H1 (cell line): ENCODE measurements at regions not wholly inside any gene's neighbourhood (a gene's known extent, or its start where the extent isn't known, plus 50 kb on each side); places are given as distances from the start of the nearest gene placed in this dataset.

Experiments
- CTCF ChIA-PET: fragments of 300-600 bp; sonication (Branson Sonifier 250); formaldehyde crosslinking; loops from one replicate; lab custom pipeline; 2021; ENCODE audit not compliant: partially characterized antibody; lab: Charles Lee
- POLR2A ChIA-PET: fragments of 300-600 bp; sonication (Branson Sonifier 250); formaldehyde crosslinking; loops from one replicate; lab custom pipeline; 2021; ENCODE audit warnings: inconsistent platforms; ENCODE audit not compliant: partially characterized antibody; lab: Charles Lee
- DNase-seq, 2 experiments: peaks; one replicate each; pipeline versions ENCODE4 v3.0.0 to v3.0.0-alpha.2; 2010 to 2022; ENCODE audit warnings: low spot score in 2 of 2, low read depth in 1 of 2, mixed read lengths in 1 of 2
- FAIRE-seq: peaks from 2 replicates; lab custom pipeline; 2011; peaks lifted over from hg19 to GRCh38; lab: Jason Lieb, UNC
- H2AFZ ChIP-seq: 2 replicates; pipeline ENCODE4 v1.8.1; 2012; ENCODE audit warnings: low read length, inconsistent platforms
- H2AK5ac ChIP-seq: 2 replicates; pipeline ENCODE4 v1.6.1; 2013; ENCODE audit warnings: low read depth, low read length
- H2BK120ac ChIP-seq: replicated peaks from 2 replicates; pipeline ENCODE3; 2013; ENCODE audit warnings: low read depth, low read length, inconsistent platforms
- H2BK12ac ChIP-seq: 2 replicates; pipeline ENCODE4 v1.6.1; 2013; ENCODE audit warnings: low read depth, low read length
- H2BK15ac ChIP-seq: 2 replicates; pipeline ENCODE4 v1.6.1; 2013; ENCODE audit warnings: low read length
- H2BK20ac ChIP-seq: 2 replicates; pipeline ENCODE4 v1.6.1; 2013; ENCODE audit warnings: low read length
- H2BK5ac ChIP-seq: 2 replicates; pipeline ENCODE4 v1.6.1; 2013; ENCODE audit warnings: low read depth, low read length
- H3K14ac ChIP-seq: 2 replicates; pipeline ENCODE4 v1.6.1; 2013; ENCODE audit warnings: inconsistent platforms; ENCODE audit not compliant: insufficient read length
- H3K18ac ChIP-seq: 2 replicates; pipeline ENCODE4 v1.6.1; 2013; ENCODE audit warnings: low read length; ENCODE audit errors: extremely low read depth
- H3K23ac ChIP-seq: 2 replicates; pipeline ENCODE4 v1.6.1; 2013; ENCODE audit warnings: inconsistent platforms; ENCODE audit not compliant: insufficient read length
- H3K23me2 ChIP-seq: 2 replicates; pipeline ENCODE4 v1.6.1; 2013; ENCODE audit warnings: low read depth, low read length
- H3K27ac ChIP-seq: 2 replicates; pipeline ENCODE4 v1.6.1; 2011; ENCODE audit warnings: low read depth, low read length, inconsistent platforms
- H3K27me3 ChIP-seq, 4 experiments: replicated peaks in 1 of 4; 1 replicate in 1 of 4; 2 replicates in 3 of 4; pipeline versions ENCODE4 v1.6.1 to v1.8.1; 2011 to 2013; ENCODE audit warnings: low read length in 3 of 4, mild to moderate bottlenecking in 3 of 4, inconsistent platforms in 2 of 4, mixed read lengths in 2 of 4, moderate library complexity in 1 of 4; ENCODE audit not compliant: control insufficient read depth in 3 of 4, insufficient read depth in 3 of 4; ENCODE audit errors: extremely low read depth in 1 of 4
- H3K36me3 ChIP-seq, 4 experiments: 2 replicates each; pipeline versions ENCODE4 v1.6.1 to v1.8.1; 2011 to 2013; ENCODE audit warnings: mild to moderate bottlenecking in 4 of 4, low read length in 3 of 4, moderate library complexity in 2 of 4, control low read depth in 1 of 4, inconsistent platforms in 1 of 4; ENCODE audit not compliant: insufficient read depth in 4 of 4, control insufficient read depth in 2 of 4
- H3K4ac ChIP-seq: replicated peaks from 2 replicates; pipeline ENCODE3; 2013; ENCODE audit warnings: low read length, low read depth, mixed read lengths, inconsistent platforms; ENCODE audit not compliant: insufficient read length
- H3K4me1 ChIP-seq, 4 experiments: replicated peaks in 1 of 4; 1 replicate in 1 of 4; 2 replicates in 3 of 4; pipeline versions ENCODE4 v1.6.1 to v1.8.1; 2011 to 2013; ENCODE audit warnings: low read length in 3 of 4, inconsistent platforms in 2 of 4, mixed read lengths in 1 of 4; ENCODE audit not compliant: insufficient read depth in 4 of 4, control insufficient read depth in 3 of 4
- H3K4me2 ChIP-seq, 2 experiments: 2 replicates each; pipeline versions ENCODE4 v1.6.1 to v1.8.1; 2011 to 2013; ENCODE audit warnings: low read depth in 2 of 2, low read length in 2 of 2, control low read depth in 1 of 2, inconsistent platforms in 1 of 2, mild to moderate bottlenecking in 1 of 2; ENCODE audit not compliant: insufficient read depth in 1 of 2
- H3K4me3 ChIP-seq, 4 experiments: fragments of 200-600, 300-600 bp in 1 of 4; sonication (generic), shearing (Covaris generic), sonication (Bioruptor Twin) in 1 of 4; 2 replicates each; pipeline versions ENCODE4 v1.5.1 to v1.8.1; 2011 to 2016; ENCODE audit warnings: low read length in 4 of 4, low read depth in 3 of 4, control low read depth in 2 of 4, inconsistent platforms in 2 of 4, mild to moderate bottlenecking in 2 of 4, mixed read lengths in 1 of 4, moderate library complexity in 1 of 4; ENCODE audit not compliant: insufficient read depth in 2 of 4; ENCODE audit errors: extremely low read depth in 1 of 4
- H3K56ac ChIP-seq: replicated peaks from 2 replicates; pipeline ENCODE3; 2013; ENCODE audit warnings: low read depth, mild to moderate bottlenecking, mixed read lengths, low read length, inconsistent platforms; ENCODE audit not compliant: insufficient read length
- H3K79me1 ChIP-seq: 2 replicates; pipeline ENCODE4 v1.6.1; 2013; ENCODE audit warnings: low read depth, low read length, control low read depth
- H3K79me2 ChIP-seq, 2 experiments: 2 replicates each; pipeline versions ENCODE4 v1.6.1 to v1.8.1; 2012 to 2013; ENCODE audit warnings: low read length in 2 of 2, mild to moderate bottlenecking in 2 of 2, inconsistent platforms in 1 of 2; ENCODE audit not compliant: insufficient read depth in 2 of 2, control insufficient read depth in 1 of 2
- H3K9ac ChIP-seq, 4 experiments: replicated peaks in 1 of 4; 1 replicate in 1 of 4; 2 replicates in 3 of 4; pipeline versions ENCODE4 v1.6.1 to v1.8.1; 2011 to 2013; ENCODE audit warnings: low read depth in 3 of 4, low read length in 3 of 4, control low read depth in 2 of 4, mild to moderate bottlenecking in 2 of 4, moderate library complexity in 2 of 4, inconsistent platforms in 1 of 4; ENCODE audit errors: extremely low read depth in 1 of 4
- H3K9me3 ChIP-seq, 2 experiments: 2 replicates each; pipeline versions ENCODE4 v1.6.1 to v1.8.1; 2012 to 2013; ENCODE audit warnings: mild to moderate bottlenecking in 2 of 2, moderate library complexity in 2 of 2, control low read depth in 1 of 2, inconsistent platforms in 1 of 2, low read depth in 1 of 2, low read length in 1 of 2, mixed read lengths in 1 of 2; ENCODE audit not compliant: insufficient read depth in 2 of 2
- H4K20me1 ChIP-seq, 2 experiments: replicated peaks in 1 of 2; 2 replicates each; pipeline versions ENCODE3 to v1.8.1; 2011 to 2013; ENCODE audit warnings: inconsistent platforms in 2 of 2, low read length in 2 of 2, mild to moderate bottlenecking in 1 of 2; ENCODE audit not compliant: insufficient read depth in 2 of 2, control insufficient read depth in 1 of 2
- H4K5ac ChIP-seq: 2 replicates; pipeline ENCODE4 v1.6.1; 2013; ENCODE audit warnings: low read length, low read depth, mixed read lengths, inconsistent platforms; ENCODE audit not compliant: insufficient read length
- H4K8ac ChIP-seq: 2 replicates; pipeline ENCODE4 v1.8.0; 2013; ENCODE audit warnings: mild to moderate bottlenecking, moderate library complexity, low read length, inconsistent platforms; ENCODE audit not compliant: insufficient read depth; ENCODE audit errors: extremely low read depth
- H4K91ac ChIP-seq: replicated peaks from 2 replicates; pipeline ENCODE3; 2013; ENCODE audit warnings: low read length, mixed read lengths, inconsistent platforms; ENCODE audit not compliant: insufficient read length
- CBX5 ChIP-seq: fragments of 300-800, 300-1000 bp; sonication (generic); IDR thresholded peaks from 2 replicates; pipeline ENCODE4 v1.7.1; 2016; ENCODE audit warnings: antibody characterized with exemption, low read length, low read depth
- CBX8 ChIP-seq: fragments of 300-800, 300-1000 bp; sonication (generic); IDR thresholded peaks from 2 replicates; pipeline ENCODE4 v1.7.1; 2016; ENCODE audit warnings: low read depth, low read length, borderline replicate concordance
- CHD2 ChIP-seq: IDR thresholded peaks from 2 replicates; pipeline ENCODE4 v1.6.1; 2012; ENCODE audit warnings: low read length, improper control_type of control experiment
- EZH2 ChIP-seq: fragments of 200-600 bp; sonication (generic); IDR thresholded peaks from 2 replicates; pipeline ENCODE4 v1.7.1; 2012; ENCODE audit warnings: low read depth, mild to moderate bottlenecking, moderate library complexity, low read length, inconsistent platforms; ENCODE audit not compliant: severe bottlenecking
- MAFK ChIP-seq: IDR thresholded peaks from 2 replicates; pipeline ENCODE4 v1.6.1; 2012; ENCODE audit warnings: low read depth, mild to moderate bottlenecking, improper control_type of control experiment, low read length
- MAX ChIP-seq: IDR thresholded peaks from 2 replicates; pipeline ENCODE4 v1.6.1; 2012; ENCODE audit warnings: inconsistent platforms
- POLR2AphosphoS5 ChIP-seq: IDR thresholded peaks from 2 replicates; pipeline ENCODE4 v1.6.1; 2011; ENCODE audit warnings: low read depth, low read length
- SP2 ChIP-seq: IDR thresholded peaks from 2 replicates; pipeline ENCODE4 v1.6.1; 2012; ENCODE audit warnings: mild to moderate bottlenecking, low read length, inconsistent platforms
- TCF12 ChIP-seq: IDR thresholded peaks from 2 replicates; pipeline ENCODE4 v1.6.1; 2011; ENCODE audit warnings: low read depth, mild to moderate bottlenecking, low read length
- WGBS, 2 experiments: shearing (Covaris generic) in 1 of 2; methylation state at CpG; one replicate each; pipeline versions ENCODE4 v1.1.6 to v1.1.7; 2013 to 2015; ENCODE audit warnings: low lambda C conversion rate in 2 of 2, mixed read lengths in 2 of 2, inconsistent platforms in 1 of 2, low coverage in 1 of 2, missing lambda C conversion rate in 1 of 2; ENCODE audit not compliant: insufficient replicate concordance in 2 of 2, insufficient coverage in 1 of 2, insufficient read length in 1 of 2; ENCODE audit errors: extremely low coverage in 1 of 2, missing lambda C conversion rate in 1 of 2; 5-methylcytosine and 5-hydroxymethylcytosine counted together

- Histone ChIP-seq H3K4me3 (no peak overlapping the region), H3K4me1 (no peaks in the 10 kb centered on the region), H4K20me1 (no peaks in the 10 kb centered on the region), H3K36me3 (no peaks in the 10 kb centered on the region), H3K23ac (no peak overlapping the region), H3K56ac (no peak overlapping the region), H3K27ac (no peak overlapping the region), H3K4me2 (no peak overlapping the region), H3K18ac (no peak overlapping the region), H2BK12ac (no peak overlapping the region), H3K79me1 (no peaks in the 10 kb centered on the region), H3K27me3 (no peaks in the 10 kb centered on the region), H3K9me3 (no peaks in the 10 kb centered on the region), H4K91ac (no peak overlapping the region), H3K14ac (no peak overlapping the region), H4K8ac (no peak overlapping the region), H2BK5ac (no peak overlapping the region), H2BK15ac (no peak overlapping the region), H3K79me2 (no peaks in the 10 kb centered on the region), H4K5ac (no peak overlapping the region), H2AFZ (no peak overlapping the region), H2AK5ac (no peak overlapping the region), H2BK20ac (no peak overlapping the region), H3K4ac (no peak overlapping the region), H3K9ac (no peak overlapping the region), H3K23me2 (no peaks in the 10 kb centered on the region), H2BK120ac (no peak overlapping the region)
- WGBS, 2 experiments = 91% methylated on average over 5 of the region's 5 CpGs; no CpG with 5 or more reads in 1 of the 2 experiments
- FAIRE-seq = no peak
- no peak for DNase-seq
- TF ChIP-seq CHD2 (no peak), SP2 (no peak), MAFK (no peak), CBX8 (no peak), POLR2AphosphoS5 (no peak), EZH2 (no peak), TCF12 (no peak), MAX (no peak), CBX5 (no peak)
- ChIA-PET POLR2A (interaction anchor here (0.7 kb wide), 1 partner anchor 13 kb away, joined by 3 read pairs; no protein-coding TSS in a partner anchor), CTCF (no interaction called here)
Observed at GRCh38 chr7:156434706-156435105, 205.9 kb upstream of the RNF32 start.
